OCI-M1 (cell line): ENCODE measurements at regions not wholly inside any gene's neighbourhood (a gene's known extent, or its start where the extent isn't known, plus 50 kb on each side); places are given as distances from the start of the nearest gene placed in this dataset.

Source experiments
- DNase-seq: peaks from one replicate; lab custom pipeline; 2025; lab: John Stamatoyannopoulos, UW

GRCh38 chr19:28843761-28844492 is 369.0 kb downstream of the UQCRFS1 start:
- DNase-seq = no peak

- DNase-seq = no peak
Observed at GRCh38 chr19:28841531-28841930, 371.4 kb downstream of the UQCRFS1 start.

GRCh38 chr19:28840891-28841290 is 372.1 kb downstream of the UQCRFS1 start:
- DNase-seq = no peak

GRCh38 chr19:28839455-28839854 is 373.5 kb downstream of the UQCRFS1 start:
- no peak for DNase-seq

GRCh38 chr19:28838909-28839308 is 374.0 kb downstream of the UQCRFS1 start:
- no peak for DNase-seq

GRCh38 chr19:28836421-28836820 is 376.5 kb downstream of the UQCRFS1 start:
- no peak for DNase-seq

GRCh38 chr19:28834996-28835395 is 378.0 kb downstream of the UQCRFS1 start:
- no peak for DNase-seq

GRCh38 chr19:28831462-28831861 is 381.5 kb downstream of the UQCRFS1 start:
- no peak for DNase-seq

GRCh38 chr19:28829762-28830161 is 383.2 kb downstream of the UQCRFS1 start:
- no peak for DNase-seq

- no peak for DNase-seq
Observed at GRCh38 chr19:28829359-28829758, 383.6 kb downstream of the UQCRFS1 start.

GRCh38 chr19:28828276-28828870 is 384.6 kb downstream of the UQCRFS1 start:
- no peak for DNase-seq

GRCh38 chr19:28827382-28827781 is 385.6 kb downstream of the UQCRFS1 start:
- no peak for DNase-seq

- DNase-seq = no peak
Observed at GRCh38 chr19:28823338-28823961, 389.5 kb downstream of the UQCRFS1 start.

GRCh38 chr19:28820289-28820688 is 392.7 kb downstream of the UQCRFS1 start:
- DNase-seq = no peak

GRCh38 chr19:28815257-28815656 is 397.7 kb downstream of the UQCRFS1 start:
- DNase-seq = no peak

GRCh38 chr19:28794301-28794700 is 418.6 kb downstream of the UQCRFS1 start:
- no peak for DNase-seq

GRCh38 chr19:28793391-28794168 is 419.4 kb downstream of the UQCRFS1 start:
- DNase-seq = no peak

GRCh38 chr19:28785971-28786370 is 427.0 kb downstream of the UQCRFS1 start:
- DNase-seq = no peak

- no peak for DNase-seq
Observed at GRCh38 chr19:28764066-28764465, 448.9 kb downstream of the UQCRFS1 start.

- no peak for DNase-seq
Observed at GRCh38 chr19:28746478-28746877, 466.5 kb downstream of the UQCRFS1 start.

GRCh38 chr19:28744943-28745342 is 468.0 kb downstream of the UQCRFS1 start:
- no peak for DNase-seq

- no peak for DNase-seq
Observed at GRCh38 chr19:28744014-28744413, 468.9 kb downstream of the UQCRFS1 start.
